NCI-H524 (cell line): ENCODE measurements at regions not wholly inside any gene's neighbourhood (a gene's known extent, or its start where the extent isn't known, plus 50 kb on each side); places are given as distances from the start of the nearest gene placed in this dataset.
A peak's percentile ranks its signal among the peaks of the same experiment; 100 is the strongest.

Experiments
- DNase-seq, 2 experiments: peaks; one replicate each; lab custom pipeline; 2025; lab: John Stamatoyannopoulos, UW

DNA sequence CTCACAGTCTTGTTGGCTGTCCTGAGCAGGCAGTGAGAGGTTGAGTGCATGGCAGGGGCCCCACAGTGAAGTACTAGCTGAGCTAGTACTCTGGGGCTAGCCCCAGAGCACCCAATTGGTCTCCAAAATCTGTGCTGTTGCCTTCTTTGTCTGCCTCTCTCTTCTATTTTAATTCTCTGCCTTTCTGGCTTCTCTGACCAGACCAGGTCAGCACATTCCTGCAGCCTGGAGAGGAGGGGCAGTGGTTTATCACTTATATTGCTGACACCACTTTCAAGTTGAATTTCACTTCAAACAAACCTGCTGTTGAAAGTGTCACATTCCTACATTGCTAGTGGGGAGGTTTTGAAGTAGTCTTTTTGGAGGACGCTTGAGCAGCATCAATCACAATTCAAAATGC, 628.7 kb downstream of the PTPRU start:
- DNase-seq, result no peak

DNA sequence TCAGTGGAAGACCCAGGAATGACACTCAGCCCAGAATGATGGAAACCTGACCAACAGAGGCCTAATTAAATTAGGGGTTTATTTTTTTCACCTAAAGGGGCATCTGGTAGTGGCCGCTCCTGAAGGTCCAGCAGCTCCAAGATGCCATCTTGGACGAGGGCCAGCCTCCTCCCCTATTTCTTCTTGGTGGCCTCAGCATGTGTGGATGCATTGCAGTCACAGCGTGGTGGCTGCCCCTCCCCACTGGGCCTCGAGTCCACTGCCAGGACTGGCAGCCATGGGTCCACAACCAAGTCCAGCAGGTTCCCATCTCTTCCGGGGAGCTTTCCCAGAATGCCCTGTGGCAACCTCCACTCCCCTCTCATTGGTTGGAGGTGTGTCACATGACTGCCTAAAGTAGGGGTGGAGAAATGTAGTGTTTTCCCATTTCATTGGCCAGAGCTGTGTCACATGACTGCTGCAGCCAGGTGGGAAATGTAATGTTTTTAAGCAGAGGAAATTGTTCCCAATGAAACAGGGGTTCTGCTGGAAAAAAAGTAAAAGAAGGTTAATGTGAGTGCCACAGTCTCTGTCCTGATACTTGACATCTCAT, 628.2 kb downstream of the PTPRU start:
- DNase-seq, result no peak

DNA sequence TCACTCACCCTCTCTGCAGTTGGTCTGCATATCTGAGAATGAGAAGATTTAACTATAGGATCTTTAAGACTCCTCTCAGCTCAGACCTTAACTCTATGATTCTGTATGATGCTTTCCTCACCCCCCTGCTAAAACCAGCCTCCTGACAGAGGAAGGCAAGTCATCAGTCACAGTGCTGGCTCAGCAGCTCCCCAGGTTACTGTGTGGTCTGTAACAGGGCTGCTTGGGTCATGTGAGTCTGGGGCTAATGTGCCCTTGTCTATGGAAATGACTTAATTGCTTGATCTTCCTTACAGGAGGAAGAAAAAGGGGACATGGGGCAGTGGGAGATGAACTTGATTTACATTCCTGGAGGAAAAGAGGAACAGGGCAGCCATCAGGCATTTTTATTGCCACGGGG, 625.6 kb downstream of the PTPRU start:
- DNase-seq, result no peak

DNA sequence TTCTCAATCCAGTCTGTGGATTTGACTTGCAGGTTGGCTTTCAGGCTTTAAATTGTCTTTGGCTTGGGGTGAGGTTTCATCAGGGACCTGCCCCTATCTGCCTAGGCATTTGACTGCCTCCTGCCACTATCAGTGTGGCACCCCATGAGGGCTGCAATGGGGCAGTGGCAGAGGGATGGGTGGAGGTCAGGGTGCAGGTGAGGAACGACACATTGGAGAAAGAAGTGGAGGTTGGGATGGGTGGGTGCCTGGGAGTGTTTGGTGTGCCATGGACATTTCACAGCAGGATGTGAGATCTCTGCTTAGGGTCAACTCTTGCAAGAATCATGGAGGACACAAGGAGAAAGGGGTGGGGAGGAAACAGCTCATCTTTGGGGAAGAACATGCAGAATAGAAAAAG, 625.1 kb downstream of the PTPRU start:
- DNase-seq, result no peak

DNA sequence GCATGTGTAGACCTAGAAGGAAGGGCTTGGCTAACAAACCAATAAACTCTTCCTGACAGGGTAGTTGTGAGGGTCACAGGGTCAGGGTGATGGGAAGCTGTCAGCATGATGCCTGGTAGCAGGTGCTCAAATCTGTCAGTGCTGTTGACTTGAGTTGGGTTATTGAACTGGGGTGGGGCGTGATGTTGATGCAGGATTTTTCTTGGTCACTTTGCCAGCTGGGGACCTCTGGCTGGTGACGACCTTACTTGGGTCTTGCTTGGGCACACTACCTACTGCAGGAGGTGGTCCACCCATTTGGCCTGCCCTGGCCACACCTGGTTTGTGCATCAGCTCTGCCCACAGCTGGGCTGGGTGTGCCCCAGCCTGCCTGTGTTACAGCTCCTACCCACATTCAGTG, 624.4 kb downstream of the PTPRU start:
- DNase-seq, result no peak

DNA sequence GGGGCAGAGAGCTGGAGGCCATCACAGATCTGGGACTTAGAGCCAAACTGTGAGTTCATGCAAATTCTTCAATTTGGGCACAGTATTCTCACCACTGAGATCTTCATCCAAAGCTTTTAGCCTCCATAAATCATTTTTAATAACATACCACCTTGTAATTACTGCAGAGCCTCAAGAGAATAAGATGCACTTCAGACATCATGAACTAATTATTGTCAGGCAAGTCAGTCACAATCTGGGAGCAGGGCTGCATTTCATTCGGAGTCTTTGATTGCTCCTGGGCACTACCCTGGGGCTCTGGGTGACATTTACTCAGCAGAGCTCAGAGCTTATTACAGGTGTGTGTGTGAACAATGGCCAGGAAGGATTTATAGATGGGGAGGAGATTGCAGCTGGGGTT, 623.7 kb downstream of the PTPRU start:
- DNase-seq, result no peak

DNA sequence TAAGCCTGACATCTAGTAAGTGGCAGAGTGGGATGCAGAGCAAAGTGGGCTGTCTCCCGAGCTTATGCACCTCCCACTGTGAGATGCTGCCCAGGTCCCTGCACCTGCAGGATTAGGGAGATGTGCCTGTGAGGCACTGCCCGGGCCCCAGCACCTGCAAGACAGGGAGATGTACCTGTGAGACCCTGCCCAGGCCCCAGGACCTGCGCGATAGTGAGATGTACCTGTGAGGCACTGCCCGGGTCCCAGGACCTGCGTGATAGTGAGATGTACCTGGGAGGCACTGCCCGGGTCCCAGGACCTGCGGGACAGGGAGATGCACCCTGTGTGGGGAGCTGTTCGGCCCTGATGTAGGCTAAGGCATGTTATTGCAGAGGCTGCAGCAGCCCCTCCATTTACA, 622.8 kb downstream of the PTPRU start:
- no peak for DNase-seq

DNA sequence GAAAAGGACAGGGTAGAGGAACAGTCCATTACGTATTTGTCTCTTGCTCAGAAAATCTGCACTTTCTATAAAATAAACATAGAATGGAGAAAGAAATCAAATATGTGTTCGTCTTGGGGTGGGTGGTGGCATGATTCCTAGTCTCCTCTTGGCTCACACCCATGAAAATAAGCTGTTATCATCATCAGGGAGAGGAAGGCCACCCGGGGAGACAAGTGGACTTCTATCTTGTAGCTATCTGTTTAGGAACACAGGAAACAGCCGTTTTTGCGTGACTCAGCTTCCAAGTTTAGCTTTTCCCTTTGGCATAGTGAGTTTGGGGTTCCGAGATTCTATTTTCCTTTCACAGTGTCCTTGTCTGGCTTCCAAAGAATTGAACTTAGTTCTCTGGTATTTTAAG, 622.3 kb downstream of the PTPRU start:
- no peak for DNase-seq

DNA sequence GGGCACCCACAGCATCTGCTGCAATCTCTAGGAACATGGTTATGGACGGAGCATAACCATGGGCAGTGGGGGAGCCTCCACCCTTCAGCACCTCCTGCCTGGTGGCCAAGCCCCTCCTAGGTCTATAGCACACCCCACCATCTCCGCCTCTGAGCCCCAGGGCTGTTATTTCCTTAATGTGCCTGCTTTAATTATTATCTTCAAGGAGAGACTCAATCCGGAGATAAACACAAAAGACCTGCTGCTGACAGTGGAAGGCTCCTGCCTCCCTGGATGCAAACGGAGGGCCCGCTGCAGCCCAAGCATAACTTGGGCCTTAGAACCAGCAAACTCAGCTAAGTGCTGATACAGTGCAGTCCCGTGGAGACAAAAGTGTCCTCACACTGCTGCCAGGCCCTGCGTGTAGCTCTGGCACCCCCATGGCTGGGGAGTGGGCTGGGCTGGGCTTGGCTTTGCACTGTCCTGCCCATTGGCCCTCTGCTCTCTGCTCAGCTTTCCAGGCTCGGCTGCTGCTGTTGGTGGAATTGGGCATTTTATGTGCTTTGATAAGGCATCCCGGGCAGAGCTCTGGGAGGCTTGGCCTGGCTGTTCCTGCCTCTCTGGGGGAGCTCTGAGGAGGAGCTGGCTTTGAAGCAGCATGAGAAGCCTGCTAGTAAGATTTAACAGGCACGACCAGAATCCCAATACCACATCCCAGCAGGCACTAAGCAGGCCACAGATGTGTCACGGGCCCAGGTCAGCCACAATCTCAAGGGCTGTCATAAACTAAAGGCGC, 620.2 kb downstream of the PTPRU start:
- DNase-seq, result no peak

DNA sequence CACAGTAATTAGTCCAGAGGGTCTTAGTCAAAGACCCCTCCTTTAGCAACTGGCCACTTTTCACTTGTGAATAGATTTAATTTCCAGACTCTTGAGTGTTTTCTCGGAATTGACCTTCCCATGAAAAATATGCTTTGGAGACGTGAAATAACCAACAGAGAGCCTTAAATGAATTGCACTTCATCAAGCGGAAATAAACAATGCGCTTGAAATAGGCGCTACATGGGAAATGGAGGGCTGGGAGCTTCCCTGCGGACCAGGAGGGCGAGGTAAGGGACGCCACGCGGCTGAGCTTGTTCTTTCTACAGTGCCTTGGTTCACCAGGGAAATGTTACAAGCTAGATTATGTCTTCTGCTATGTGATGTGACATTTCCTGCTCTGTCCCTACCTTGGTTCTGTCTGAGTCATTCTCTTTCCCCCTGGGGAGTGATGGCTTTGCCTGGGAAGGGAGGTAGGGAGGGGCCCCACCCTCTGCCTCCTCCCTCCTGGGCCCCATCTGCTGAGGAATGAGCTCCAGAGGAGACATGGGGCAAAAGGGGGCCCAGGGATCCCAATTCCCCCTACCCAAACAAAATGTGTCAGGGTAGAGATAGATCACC, 619.3 kb downstream of the PTPRU start:
- DNase-seq, result no peak

DNA sequence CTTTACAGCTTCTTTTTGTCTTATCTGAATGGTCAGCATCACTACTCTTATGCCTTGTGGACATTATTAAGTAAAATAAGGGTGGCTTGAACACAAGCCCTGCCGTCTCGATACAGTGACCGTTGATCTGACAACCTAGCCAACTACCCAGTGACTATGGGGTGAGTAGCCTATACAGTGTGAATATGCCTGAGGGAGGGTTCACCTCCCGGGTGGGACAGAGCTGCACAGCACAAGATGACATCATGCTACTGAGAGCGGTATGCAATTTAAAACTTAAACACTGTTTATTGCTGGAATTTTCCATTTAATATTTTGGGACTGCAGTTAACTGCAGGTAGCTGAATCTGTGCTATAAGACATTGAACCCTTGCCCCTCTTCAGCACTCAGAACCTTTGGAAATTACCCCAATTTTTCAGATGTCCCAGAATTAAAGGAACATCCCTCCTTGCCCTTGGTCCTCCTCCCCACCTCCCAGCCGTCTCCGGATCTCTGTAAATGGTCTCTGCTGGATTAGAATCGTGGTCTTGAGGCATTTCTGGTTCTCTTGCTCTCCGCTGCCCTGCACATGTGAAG, 618.5 kb downstream of the PTPRU start:
- DNase-seq, result no peak

DNA sequence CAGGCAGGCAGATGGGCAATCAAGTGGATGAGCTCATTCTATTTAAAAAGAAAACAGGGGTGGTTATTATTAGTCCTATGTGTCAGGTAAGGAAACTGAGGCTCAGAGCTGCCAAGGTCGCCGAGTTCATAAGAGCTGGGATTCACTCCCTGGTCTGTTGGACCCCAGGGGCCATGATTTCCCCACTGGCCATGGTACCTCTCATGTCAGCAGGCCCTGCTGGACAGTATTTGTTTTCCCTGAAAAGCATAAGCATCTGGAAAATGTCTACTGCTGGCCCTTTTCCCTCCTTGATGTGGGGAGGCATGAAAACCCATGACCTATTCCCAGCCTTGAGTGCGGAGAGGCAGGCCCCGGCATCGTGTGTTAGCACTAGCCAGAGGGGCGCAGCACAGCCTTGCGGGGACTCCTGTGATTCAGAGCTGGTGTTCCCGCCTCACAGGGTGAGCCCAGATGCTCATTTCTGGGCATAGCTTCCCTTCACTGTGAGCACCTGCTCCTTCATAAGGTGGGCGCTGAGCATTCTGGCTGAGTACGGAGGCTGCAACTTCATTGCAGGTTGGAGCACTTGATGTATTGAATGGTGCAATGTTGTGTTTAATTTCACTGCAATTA, 617.5 kb downstream of the PTPRU start:
- peak in 1 of 2 experiments; percentile 4 for DNase-seq

DNA sequence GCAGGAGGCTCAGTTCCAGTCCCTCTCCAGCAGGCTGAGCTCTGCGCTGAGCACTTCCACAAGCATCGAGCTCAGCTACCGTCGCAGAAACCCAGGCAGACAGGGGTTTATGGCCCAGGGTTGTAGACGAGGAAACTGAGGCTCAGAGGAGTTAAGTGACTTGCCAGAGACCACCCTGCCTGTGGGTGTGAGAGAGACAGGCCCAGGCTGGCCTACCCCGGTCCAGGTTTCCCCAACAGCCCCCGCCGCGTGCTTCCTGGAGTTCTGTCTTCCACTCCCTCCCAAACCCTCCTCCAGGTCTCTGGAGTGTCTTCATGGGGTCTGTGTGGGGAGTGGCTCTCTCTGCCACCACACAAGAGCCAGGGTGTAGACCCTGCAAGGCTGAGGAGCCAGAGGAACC, 615.9 kb downstream of the PTPRU start:
- no peak for DNase-seq

DNA sequence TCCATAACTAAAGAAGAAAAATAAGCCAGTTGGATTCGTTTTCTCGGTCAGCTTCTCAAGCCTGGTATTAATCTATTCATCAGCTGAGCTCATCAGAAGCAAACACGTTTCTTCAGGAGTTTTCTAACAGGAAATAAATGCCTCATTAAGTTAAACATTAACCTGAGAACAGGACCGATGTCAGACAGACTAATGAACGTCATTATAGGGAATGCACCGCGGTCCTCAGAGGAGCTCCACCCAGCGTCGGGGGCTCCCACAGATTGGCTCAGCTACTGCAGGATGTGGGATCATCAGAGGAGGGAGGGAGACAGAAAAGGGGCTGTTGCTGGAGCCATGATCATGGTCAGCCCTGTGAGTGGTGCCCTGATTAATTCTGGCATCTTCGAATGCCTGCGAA, 615.4 kb downstream of the PTPRU start:
- no peak for DNase-seq

DNA sequence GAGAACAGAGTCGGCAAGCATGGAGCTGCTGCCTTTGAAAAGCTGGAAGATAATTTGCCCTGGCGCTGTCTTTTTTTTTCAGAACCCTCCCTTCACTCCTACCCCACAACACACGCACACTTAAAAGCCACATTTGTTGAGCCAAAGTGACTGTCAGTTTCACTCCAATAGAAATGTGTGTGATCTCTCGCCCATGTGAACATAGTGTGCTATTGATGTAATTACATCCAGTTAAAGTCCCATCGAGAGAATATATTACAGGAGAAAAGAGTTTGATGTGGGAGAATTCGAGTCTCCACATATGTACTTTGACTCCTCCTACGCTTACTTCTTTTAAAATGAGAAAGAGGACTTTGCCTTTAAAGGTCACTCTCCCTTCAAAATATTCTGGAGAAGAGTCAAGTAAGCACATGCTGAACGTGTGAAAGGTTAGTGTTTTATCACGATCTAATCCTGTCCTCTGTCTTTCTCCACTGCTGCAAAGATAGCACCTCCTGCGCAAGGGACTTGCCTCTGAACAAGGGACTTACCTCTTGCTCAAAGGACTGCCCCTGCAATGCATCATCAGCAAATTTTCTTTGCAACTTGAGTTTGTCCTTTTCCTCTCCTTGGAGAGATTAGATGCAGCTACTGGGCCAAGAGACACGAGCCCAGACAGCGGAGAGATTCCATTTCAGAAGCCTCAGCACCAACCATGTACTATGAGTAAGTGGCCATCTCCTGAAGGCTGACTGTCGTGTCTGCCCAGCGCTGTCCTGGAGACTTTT, 613.9 kb downstream of the PTPRU start:
- no peak for DNase-seq

DNA sequence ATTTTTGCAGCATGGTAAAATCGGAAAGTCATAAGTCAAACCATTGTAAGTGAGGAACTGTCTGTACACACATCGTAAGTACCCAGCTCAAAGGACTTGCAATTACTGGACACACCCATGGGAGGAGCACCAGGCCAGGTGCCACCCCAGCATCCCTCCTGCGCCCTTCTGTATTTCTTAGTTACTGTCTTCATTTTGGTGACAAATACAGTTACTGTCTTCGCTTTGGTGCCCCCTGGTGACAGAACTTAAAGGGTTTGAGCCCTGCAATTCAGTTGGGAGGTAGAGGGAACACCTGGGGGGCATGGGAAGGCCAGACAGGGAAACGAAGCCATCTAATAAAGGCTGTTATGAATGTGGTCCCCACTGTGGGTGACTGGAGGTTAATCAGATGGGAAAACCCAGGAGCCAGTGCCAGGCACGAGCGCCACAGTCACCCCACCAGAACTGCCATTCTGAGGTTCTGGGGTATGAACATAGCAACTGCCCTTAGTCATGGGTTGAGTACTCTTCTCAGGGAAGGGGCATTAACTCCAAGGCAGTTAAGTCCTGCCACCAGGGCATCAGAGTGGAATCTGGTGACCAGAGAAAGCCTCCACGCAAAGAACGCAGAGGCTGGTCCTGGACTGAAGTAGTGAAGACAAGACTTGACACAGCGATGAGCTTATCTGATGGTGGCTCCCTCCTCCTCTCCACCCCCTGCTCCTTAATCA, 612.9 kb downstream of the PTPRU start:
- DNase-seq, result peak; percentile 60 to 72

DNA sequence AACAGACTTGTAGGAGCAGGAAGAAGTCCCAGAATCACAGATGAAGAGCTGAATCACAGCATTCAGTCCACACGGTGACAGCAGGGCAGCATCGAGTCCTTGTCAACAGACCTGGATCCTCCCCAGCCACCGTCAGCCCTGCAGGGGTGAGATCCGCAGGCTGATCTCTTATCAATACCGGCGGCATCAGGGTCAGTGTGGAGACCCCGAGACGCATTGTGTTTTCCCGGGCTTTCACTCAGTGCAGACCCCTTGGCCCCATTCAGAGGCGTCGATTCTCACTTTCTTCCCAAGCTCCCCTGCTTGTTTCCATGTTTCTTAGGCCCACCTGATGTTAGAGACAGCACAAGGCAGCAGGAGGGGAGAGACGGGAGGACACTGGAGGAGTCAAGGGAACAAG, 609.6 kb downstream of the PTPRU start:
- DNase-seq, result no peak

DNA sequence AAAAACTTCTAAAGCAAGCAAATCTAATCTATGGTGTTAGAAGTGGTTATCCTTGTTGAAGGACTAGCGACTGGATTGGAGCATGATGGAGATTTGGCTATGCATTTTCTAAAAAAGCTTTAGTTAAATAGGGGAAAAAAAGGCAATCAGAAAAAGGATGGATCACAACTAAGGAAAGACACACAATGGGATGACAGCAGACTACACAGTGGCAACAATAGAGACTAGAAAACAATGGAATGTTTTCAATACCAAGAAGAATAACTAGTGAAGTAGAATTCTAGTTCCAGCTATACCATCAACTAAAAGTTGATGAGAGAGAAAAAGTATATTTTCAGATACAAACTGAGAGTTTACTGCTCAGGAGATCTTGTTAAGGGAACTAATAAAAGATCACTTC, 605.8 kb downstream of the PTPRU start:
- DNase-seq, result no peak

DNA sequence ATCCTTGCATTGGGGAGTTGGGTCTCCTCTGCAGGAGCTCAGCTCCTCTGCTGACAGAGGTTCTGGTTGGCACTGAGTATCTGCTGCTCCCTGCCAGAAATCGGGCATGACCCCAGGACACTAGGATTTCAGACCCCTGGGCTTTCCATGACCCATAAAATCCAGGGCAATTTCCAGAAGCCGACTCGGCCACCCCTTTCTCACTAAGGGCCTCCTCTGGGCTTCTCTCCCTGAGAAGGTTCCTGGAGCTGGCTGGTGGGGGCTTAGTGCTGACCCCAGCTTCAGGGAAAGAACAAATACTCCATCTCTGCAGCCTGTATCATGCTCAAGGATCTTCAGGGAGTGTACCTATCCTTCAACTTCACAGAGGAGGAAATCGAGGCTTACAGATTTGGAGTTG, 603.4 kb downstream of the PTPRU start:
- DNase-seq, result no peak

DNA sequence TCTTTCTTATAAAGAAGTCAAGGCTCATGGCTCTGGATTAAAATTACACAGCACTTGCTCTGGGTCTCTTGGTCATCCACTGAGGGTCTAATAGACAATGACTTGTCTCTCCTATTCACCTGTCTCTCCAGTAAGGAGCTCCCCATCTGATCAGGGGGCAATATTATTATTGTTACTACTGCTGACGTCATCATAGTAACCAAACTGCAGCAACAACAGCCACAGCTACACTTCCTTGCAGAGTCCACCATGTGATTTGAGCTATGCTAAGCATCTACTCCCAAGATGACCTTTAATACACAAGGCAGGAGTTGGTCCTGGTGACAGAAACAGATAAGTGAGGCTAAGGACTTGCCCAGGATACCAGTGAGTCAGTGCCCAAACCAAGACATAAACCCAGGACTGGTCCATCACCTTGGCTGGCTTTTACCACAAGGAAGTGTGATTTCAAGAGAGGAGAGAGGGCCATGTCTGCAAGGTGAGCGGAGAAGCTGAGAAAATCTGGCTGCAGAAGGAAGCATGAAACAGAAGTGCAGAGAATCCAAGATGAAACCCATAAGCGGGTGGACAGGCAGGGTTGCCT, 602.5 kb downstream of the PTPRU start:
- no peak for DNase-seq
